ENCODE measurements at regions not wholly inside any gene's neighbourhood (a gene's known extent, or its start where the extent isn't known, plus 50 kb on each side); places are given as distances from the start of the nearest gene placed in this dataset.

- TF ChIP-seq IRF3 (IDR thresholded peaks at IDR 0.05; ENCODE audit: low read depth, low read length) (no peak), SIN3A (IDR thresholded peaks at IDR 0.05; ENCODE audit: borderline replicate concordance, low read depth, low read length) (no peak), FOXM1 (IDR thresholded peaks at IDR 0.05; ENCODE audit: low read depth) (no peak), NFIC (IDR thresholded peaks at IDR 0.05; ENCODE audit: borderline replicate concordance) (no peak), NRF1 (IDR thresholded peaks at IDR 0.05; ENCODE audit: low read depth, low read length) (no peak), TEAD4 (IDR thresholded peaks at IDR 0.05; ENCODE audit: borderline replicate concordance, insufficient read depth) (no peak), TCF12 (IDR thresholded peaks at IDR 0.05) (no peak)
Measured at GRCh38 chr9:89754193-89754592, 149.4 kb downstream of the GADD45G start (continued).

GRCh38 chr9:89755821-89756220 is 151.0 kb downstream of the GADD45G start:
- Histone ChIP-seq H3K4me1 (ENCODE audit: control insufficient read depth in 1 of 2, insufficient read depth in 2 of 2, low read depth in 1 of 2, low read length in 1 of 2) (peaks cover 0 to 26% of the 10 kb centered on the region in 2 experiments; a peak in 2 of 4 replicates), H3F3A (replicated peaks; ENCODE audit: insufficient read depth) (no peaks in the 10 kb centered on the region), H3K79me2 (ENCODE audit: insufficient read depth) (no peaks in the 10 kb centered on the region), H3K36me3 (replicated peaks in 1 of 2; ENCODE audit: control insufficient read depth in 1 of 2, insufficient read depth in 2 of 2, low read length in 1 of 2) (no peaks in the 10 kb centered on the region), H4K20me1 (ENCODE audit: insufficient read depth) (no peaks in the 10 kb centered on the region), H3K9me2 (no peaks in the 10 kb centered on the region), H3K9ac (no peak overlapping the region), H3K27me3 (ENCODE audit: insufficient read depth) (no peaks in the 10 kb centered on the region), H3K9me3 (no peaks in the 10 kb centered on the region), H2AFZ (ENCODE audit: low read depth) (no peak overlapping the region), H3K4me3 (ENCODE audit: low read depth in 2 of 2, low read length in 1 of 2) (no peak overlapping the region), H3K4me2 (no peak overlapping the region), H3K27ac (ENCODE audit: low read depth in 2 of 2, low read length in 1 of 2) (no peak overlapping the region)
- DNase-seq = no peak
- 45% methylated on average over 8 of the region's 9 CpGs for WGBS (ENCODE audit: low lambda C conversion rate)
- TF ChIP-seq MEF2A (IDR thresholded peaks at IDR 0.05; ENCODE audit: borderline replicate concordance, low read depth) (no peak), RCOR1 (IDR thresholded peaks at IDR 0.05; ENCODE audit: low read length) (peak; percentile 26; the same call in 1 of the 2 replicates), RAD21 (IDR thresholded peaks at IDR 0.05; ENCODE audit: low read length) (no peak)
- ChIA-PET CTCF (interaction anchor here (0.8 to 2.3 kb wide), 11 partner anchors 8 to 346 kb away, joined by 3 to 8 read pairs (median 4); no protein-coding TSS in a partner anchor), POLR2A (interaction anchor here (0.9 to 1.5 kb wide), 3 partner anchors 77 to 151 kb away, joined by 3 to 10 read pairs (median 3); partner anchors contain the start of gene GADD45G)

GRCh38 chr9:89756891-89757537 is 152.2 kb downstream of the GADD45G start:
- Histone ChIP-seq H3F3A (replicated peaks; ENCODE audit: insufficient read depth) (no peaks in the 10 kb centered on the region), H3K4me3 (ENCODE audit: low read depth in 2 of 2, low read length in 1 of 2) (no peak overlapping the region), H3K9ac (no peak overlapping the region), H3K36me3 (replicated peaks in 1 of 2; ENCODE audit: control insufficient read depth in 1 of 2, insufficient read depth in 2 of 2, low read length in 1 of 2) (no peaks in the 10 kb centered on the region), H3K4me1 (ENCODE audit: control insufficient read depth in 1 of 2, insufficient read depth in 2 of 2, low read depth in 1 of 2, low read length in 1 of 2) (peaks cover 0 to 20% of the 10 kb centered on the region in 2 experiments; a peak in 2 of 4 replicates), H3K27ac (ENCODE audit: low read depth in 2 of 2, low read length in 1 of 2) (no peak overlapping the region), H3K79me2 (ENCODE audit: insufficient read depth) (no peaks in the 10 kb centered on the region), H3K9me3 (no peaks in the 10 kb centered on the region), H3K27me3 (ENCODE audit: insufficient read depth) (no peaks in the 10 kb centered on the region), H3K9me2 (no peaks in the 10 kb centered on the region), H3K4me2 (no peak overlapping the region), H4K20me1 (ENCODE audit: insufficient read depth) (no peaks in the 10 kb centered on the region), H2AFZ (ENCODE audit: low read depth) (no peak overlapping the region)
- CTCF ChIA-PET = interaction anchor here (0.9 to 2.3 kb wide), 9 partner anchors 7 to 345 kb away, joined by 3 to 8 read pairs (median 4); no protein-coding TSS in a partner anchor
- 30% methylated on average over 7 of the region's 8 CpGs for WGBS (ENCODE audit: low lambda C conversion rate)
- POLR2A ChIA-PET = interaction anchor here (1.5 kb wide), 1 partner anchor 152 kb away, joined by 10 read pairs; the partner anchor contains the start of gene GADD45G
- DNase-seq = no peak
- TF ChIP-seq IRF3 (IDR thresholded peaks at IDR 0.05; ENCODE audit: low read depth, low read length) (no peak), SMC3 (IDR thresholded peaks at IDR 0.05; ENCODE audit: low read depth, low read length) (no peak), USF2 (IDR thresholded peaks at IDR 0.05; ENCODE audit: borderline replicate concordance, low read depth, low read length) (no peak), TCF12 (IDR thresholded peaks at IDR 0.05) (no peak), RCOR1 (IDR thresholded peaks at IDR 0.05; ENCODE audit: low read length) (no peak), YY1 (IDR thresholded peaks at IDR 0.05; ENCODE audit: low read depth) (no peak), CTCF (IDR thresholded peaks at IDR 0.05) (no peak), POLR2AphosphoS5 (IDR thresholded peaks at IDR 0.05; ENCODE audit: low read depth, low read length) (no peak), MAX (IDR thresholded peaks at IDR 0.05; ENCODE audit: low read depth) (no peak), GABPA (IDR thresholded peaks at IDR 0.05; ENCODE audit: low read depth) (no peak), TAF1 (IDR thresholded peaks at IDR 0.05; ENCODE audit: borderline replicate concordance, low read depth, low read length) (no peak)

All from SK-N-SH (cell line).